Calu3 (cell line): ENCODE measurements at regions not wholly inside any gene's neighbourhood (a gene's known extent, or its start where the extent isn't known, plus 50 kb on each side); places are given as distances from the start of the nearest gene placed in this dataset.

Experiments
- BruUV-seq: library from RNA; stranded (reverse); fragments of 400-500 nt; replicated peaks from 2 replicates; lab custom pipeline; 2021; lab: Mats Ljungman, UMichigan
- CTCF ChIA-PET: fragments of 300-600 bp; sonication (Branson Sonifier 250); formaldehyde crosslinking; loops from one replicate; lab custom pipeline; 2022; ENCODE audit warnings: antibody characterized with exemption; lab: Charles Lee
- DNase-seq: peaks from one replicate; pipeline ENCODE4 v3.0.0; 2022
- H3K27ac Mint-ChIP-seq: one replicate; pipeline ENCODE4 v1.8.0; 2022; ENCODE audit warnings: mixed read lengths; ENCODE audit not compliant: unreplicated experiment
- H3K27me3 Mint-ChIP-seq: one replicate; pipeline ENCODE4 v1.8.0; 2022; ENCODE audit warnings: mixed read lengths; ENCODE audit not compliant: unreplicated experiment
- H3K36me3 Mint-ChIP-seq: one replicate; pipeline ENCODE4 v1.8.0; 2022; ENCODE audit warnings: mild to moderate bottlenecking, moderate library complexity, mixed read lengths; ENCODE audit not compliant: insufficient read depth, unreplicated experiment
- H3K4me1 Mint-ChIP-seq: one replicate; pipeline ENCODE4 v1.8.0; 2022; ENCODE audit warnings: mild to moderate bottlenecking, low read depth, mixed read lengths; ENCODE audit not compliant: unreplicated experiment
- H3K4me3 Mint-ChIP-seq: one replicate; pipeline ENCODE4 v1.8.0; 2022; ENCODE audit warnings: mild to moderate bottlenecking, low read depth, moderate library complexity, mixed read lengths; ENCODE audit not compliant: unreplicated experiment
- H3K9me3 Mint-ChIP-seq: one replicate; pipeline ENCODE4 v1.8.0; 2022; ENCODE audit warnings: low read depth, mixed read lengths; ENCODE audit not compliant: unreplicated experiment
- intact Hi-C: fragments of 100-400 bp; cut with micrococcal nuclease; formaldehyde crosslinking; loops from one replicate; pipeline ENCODE4 v1.10.0; 2022; ENCODE audit not compliant: unreplicated experiment
- TF ChIP-seq, protein P1 (sequence below): fragments of 200-600 bp; IDR thresholded peaks from one replicate; pipeline ENCODE4 v1.8.0; 2022; ENCODE audit warnings: antibody characterized with exemption; ENCODE audit not compliant: unreplicated experiment

DNA sequence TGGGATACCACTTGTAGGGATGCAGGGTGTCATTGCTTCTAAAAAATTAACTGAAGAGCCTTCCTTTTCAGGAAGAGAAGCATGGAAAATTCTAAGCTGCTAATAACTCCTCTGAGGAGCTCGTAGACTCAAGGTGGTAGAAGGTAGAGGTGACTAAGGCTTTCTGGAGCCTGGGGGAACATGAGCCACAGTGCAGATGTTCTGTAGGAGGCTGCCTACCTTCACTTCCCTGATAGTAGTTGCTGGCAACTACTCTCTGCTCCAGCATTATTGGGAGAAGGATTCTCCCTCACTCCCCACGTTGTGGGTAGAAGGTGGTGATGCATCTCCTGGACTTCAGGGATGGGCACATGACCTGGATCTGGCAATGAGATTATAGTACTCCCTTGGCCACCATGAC is 86.7 kb upstream of the STARD4 start:
- intact Hi-C loops: no loop called here
- Mint-ChIP-seq H3K4me3 (no peak overlapping the region), H3K27me3 (peaks cover 15% of the 10 kb centered on the region), H3K9me3 (peaks cover 4% of the 10 kb centered on the region), H3K36me3 (no peaks in the 10 kb centered on the region), H3K27ac (no peak overlapping the region), H3K4me1 (no peaks in the 10 kb centered on the region)
- BruUV-seq: no TSS peak
- DNase-seq: no peak
- CTCF ChIA-PET: no interaction called here
- TF ChIP-seq, protein P1, sequence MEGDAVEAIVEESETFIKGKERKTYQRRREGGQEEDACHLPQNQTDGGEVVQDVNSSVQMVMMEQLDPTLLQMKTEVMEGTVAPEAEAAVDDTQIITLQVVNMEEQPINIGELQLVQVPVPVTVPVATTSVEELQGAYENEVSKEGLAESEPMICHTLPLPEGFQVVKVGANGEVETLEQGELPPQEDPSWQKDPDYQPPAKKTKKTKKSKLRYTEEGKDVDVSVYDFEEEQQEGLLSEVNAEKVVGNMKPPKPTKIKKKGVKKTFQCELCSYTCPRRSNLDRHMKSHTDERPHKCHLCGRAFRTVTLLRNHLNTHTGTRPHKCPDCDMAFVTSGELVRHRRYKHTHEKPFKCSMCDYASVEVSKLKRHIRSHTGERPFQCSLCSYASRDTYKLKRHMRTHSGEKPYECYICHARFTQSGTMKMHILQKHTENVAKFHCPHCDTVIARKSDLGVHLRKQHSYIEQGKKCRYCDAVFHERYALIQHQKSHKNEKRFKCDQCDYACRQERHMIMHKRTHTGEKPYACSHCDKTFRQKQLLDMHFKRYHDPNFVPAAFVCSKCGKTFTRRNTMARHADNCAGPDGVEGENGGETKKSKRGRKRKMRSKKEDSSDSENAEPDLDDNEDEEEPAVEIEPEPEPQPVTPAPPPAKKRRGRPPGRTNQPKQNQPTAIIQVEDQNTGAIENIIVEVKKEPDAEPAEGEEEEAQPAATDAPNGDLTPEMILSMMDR: no peak

DNA sequence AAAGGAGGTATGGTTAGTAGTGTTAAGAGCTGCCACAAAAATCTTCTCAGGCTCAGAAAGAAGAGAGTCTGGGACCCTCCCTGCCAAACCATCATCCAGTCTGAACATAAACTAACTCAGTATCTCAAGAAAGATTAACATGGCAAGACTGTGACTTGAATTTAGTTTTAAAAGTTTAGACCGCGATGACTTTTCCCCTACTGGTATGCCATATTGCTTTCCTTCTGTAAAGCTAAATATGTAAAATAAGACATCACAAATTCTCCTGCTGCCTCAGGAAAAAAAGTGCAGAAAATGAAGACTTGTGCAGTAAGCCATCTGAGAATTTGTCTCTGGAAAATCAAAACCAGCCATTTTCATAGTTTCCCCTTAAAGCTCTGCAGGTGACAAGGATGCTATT is 85.2 kb upstream of the STARD4 start:
- Mint-ChIP-seq H3K4me3 (no peak overlapping the region), H3K36me3 (no peaks in the 10 kb centered on the region), H3K27ac (no peak overlapping the region), H3K27me3 (peaks cover 15% of the 10 kb centered on the region), H3K4me1 (no peaks in the 10 kb centered on the region), H3K9me3 (peaks cover 4% of the 10 kb centered on the region)
- intact Hi-C loops: no loop called here
- no TSS peak for BruUV-seq
- CTCF ChIA-PET: no interaction called here
- DNase-seq: no peak
- TF ChIP-seq, protein P1: no peak

DNA sequence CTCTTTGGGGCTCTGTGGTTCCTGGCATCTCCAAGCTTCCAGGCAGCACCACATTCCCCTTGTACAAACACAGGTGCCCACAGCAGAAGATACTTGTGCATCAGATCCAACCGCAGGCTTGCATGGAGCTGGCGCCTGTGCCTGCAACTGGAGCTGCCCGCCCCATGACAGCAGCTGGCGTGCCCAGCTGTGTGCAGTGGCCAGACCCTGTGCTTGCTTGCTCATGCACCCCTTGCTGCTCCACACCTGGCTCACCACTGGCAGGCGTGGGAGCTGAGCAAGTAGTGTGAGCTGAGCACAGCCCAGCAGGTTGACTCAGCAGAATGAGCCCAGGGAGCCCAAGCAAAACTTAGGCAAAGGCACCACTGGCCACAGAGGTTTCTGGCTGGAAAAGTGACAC is 84.4 kb upstream of the STARD4 start:
- no TSS peak for BruUV-seq
- no peak for DNase-seq
- peaks cover 4% of the 10 kb centered on the region for H3K9me3 Mint-ChIP-seq
- H3K36me3 Mint-ChIP-seq: no peaks in the 10 kb centered on the region
- CTCF ChIA-PET: no interaction called here
- intact Hi-C loops: no loop called here
- H3K27ac Mint-ChIP-seq: no peak overlapping the region
- TF ChIP-seq, protein P1: no peak
- no peak overlapping the region for H3K4me3 Mint-ChIP-seq
- peaks cover 15% of the 10 kb centered on the region for H3K27me3 Mint-ChIP-seq
- no peaks in the 10 kb centered on the region for H3K4me1 Mint-ChIP-seq

DNA sequence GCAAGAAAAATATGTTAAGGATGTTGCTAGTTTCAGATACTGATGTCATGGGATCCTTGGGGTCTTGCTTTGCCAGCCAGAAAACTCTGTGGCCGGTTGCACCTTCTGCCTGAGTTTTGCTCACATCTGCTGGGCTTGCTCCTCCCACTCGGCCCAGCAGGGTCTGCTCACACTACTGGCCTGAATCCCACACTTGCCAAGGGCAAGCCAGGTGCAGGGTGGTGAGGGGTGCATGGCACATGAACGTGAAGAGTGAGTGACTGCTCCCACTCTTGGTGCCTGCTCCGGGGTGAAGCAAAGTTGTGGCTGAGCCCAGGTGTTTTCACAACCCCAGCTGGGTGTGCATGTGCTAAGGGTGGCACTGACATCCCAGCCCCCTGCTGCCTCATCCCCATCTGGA is 83.1 kb upstream of the STARD4 start:
- BruUV-seq: no TSS peak
- H3K27me3 Mint-ChIP-seq: peaks cover 15% of the 10 kb centered on the region

More for the DNA sequence above, 83.1 kb upstream of the STARD4 start:
- no peak overlapping the region for H3K4me3 Mint-ChIP-seq
- H3K36me3 Mint-ChIP-seq: no peaks in the 10 kb centered on the region
- intact Hi-C loops: no loop called here
- CTCF ChIA-PET: no interaction called here
- H3K9me3 Mint-ChIP-seq: peaks cover 4% of the 10 kb centered on the region
- no peaks in the 10 kb centered on the region for H3K4me1 Mint-ChIP-seq
- H3K27ac Mint-ChIP-seq: no peak overlapping the region
- TF ChIP-seq, protein P1: no peak
- no peak for DNase-seq
